Body of pancreas (tissue), 4 donors: ENCODE measurements at regions not wholly inside any gene's neighbourhood (a gene's known extent, or its start where the extent isn't known, plus 50 kb on each side); places are given as distances from the start of the nearest gene placed in this dataset.
"Not testable (repeated sequence)": the region's sequence is repeated elsewhere in the genome, so short reads cannot be mapped to it uniquely, and the experiment has no call there.

Source experiments
- ATAC-seq: fragments of 150-250 bp; one replicate; pipeline ENCODE4 v1.9.1; 2016
- DNase-seq, 4 donors: peaks; one replicate each; pipeline ENCODE4 v3.0.0-alpha.2; 2019
- H3K27ac ChIP-seq, 4 donors: fragments of 200-600 bp; sonication (generic); 1 replicate in 3 of 4; 2 replicates in 1 of 4; pipeline versions ENCODE4 v1.5.1 to v1.6.1; 2016 to 2019; ENCODE audit warnings: mild to moderate bottlenecking in 1 of 4, mixed read lengths in 1 of 4, moderate library complexity in 1 of 4
- H3K27me3 ChIP-seq, 2 donors: fragments of 200-600 bp; sonication (generic); one replicate each; pipeline ENCODE4 v1.6.0; 2016; ENCODE audit warnings: mild to moderate bottlenecking in 1 of 2
- H3K36me3 ChIP-seq, 2 donors: fragments of 200-600 bp; sonication (generic); replicated peaks in 1 of 2; 2 replicates each; pipeline ENCODE4 v1.5.1; 2016; ENCODE audit warnings: low read depth in 2 of 2; ENCODE audit not compliant: insufficient read depth in 1 of 2
- H3K4me1 ChIP-seq: fragments of 200-600 bp; sonication (generic); one replicate; pipeline ENCODE4 v1.6.0; 2016
- H3K4me3 ChIP-seq, 2 donors: fragments of 200-600 bp; sonication (generic); 1 replicate in 1 of 2; 2 replicates in 1 of 2; pipeline ENCODE4 v1.5.1; 2016 to 2019
- H3K9me3 ChIP-seq, 3 donors: fragments of 200-600 bp; sonication (generic); 1 replicate in 2 of 3; 2 replicates in 1 of 3; pipeline ENCODE4 v1.5.1; 2016
- POLR2A ChIP-seq, 3 donors: fragments of 450-650 bp; IDR thresholded peaks; one replicate each; pipeline ENCODE4 v1.6.1; 2016; ENCODE audit warnings: antibody characterized with exemption in 3 of 3, mild to moderate bottlenecking in 2 of 3
- WGBS, 2 donors: methylation state at CpG; one replicate each; pipeline ENCODE4 v1.1.5; 2017; 5-methylcytosine and 5-hydroxymethylcytosine counted together
- intact Hi-C: fragments of 100-400 bp; cut with DNase I; formaldehyde crosslinking; loops from one replicate; pipeline ENCODE4 v1.15.1; 2023
- TF ChIP-seq, protein P1 (sequence below), 7 experiments: fragments of 450-650 bp in 4 of 7; fragments of 200-600 bp in 3 of 7; sonication (generic) in 3 of 7; IDR thresholded peaks; one replicate each; pipeline ENCODE4 v1.5.1; 2016 to 2019; ENCODE audit warnings: antibody characterized with exemption in 7 of 7

DNA sequence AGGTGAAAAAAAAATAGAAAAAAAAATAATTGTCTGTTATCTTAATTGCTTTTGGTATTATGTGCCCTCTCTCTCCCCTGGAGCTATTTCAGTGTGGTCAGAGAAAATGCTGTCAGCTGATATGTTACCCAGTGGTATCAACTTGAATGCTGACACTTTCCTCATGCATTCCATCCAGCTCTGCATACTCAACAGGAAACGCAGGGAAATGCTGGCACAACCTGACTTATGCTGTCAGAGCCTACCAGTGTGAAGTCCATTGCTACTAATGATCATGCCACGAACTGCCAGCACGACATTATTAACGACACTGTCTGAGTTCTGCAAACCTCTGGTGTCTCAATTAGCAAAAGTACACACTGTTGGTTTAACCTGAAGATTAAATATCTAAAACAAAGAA is 182.8 kb downstream of the ZWINT start:
- Histone ChIP-seq H3K36me3 (no peaks in the 10 kb centered on the region), H3K4me3 (no peak overlapping the region), H3K4me1 (no peaks in the 10 kb centered on the region), H3K9me3 (no peaks in the 10 kb centered on the region), H3K27me3 (no peaks in the 10 kb centered on the region), H3K27ac (no peak overlapping the region)
- TF ChIP-seq, protein P1, sequence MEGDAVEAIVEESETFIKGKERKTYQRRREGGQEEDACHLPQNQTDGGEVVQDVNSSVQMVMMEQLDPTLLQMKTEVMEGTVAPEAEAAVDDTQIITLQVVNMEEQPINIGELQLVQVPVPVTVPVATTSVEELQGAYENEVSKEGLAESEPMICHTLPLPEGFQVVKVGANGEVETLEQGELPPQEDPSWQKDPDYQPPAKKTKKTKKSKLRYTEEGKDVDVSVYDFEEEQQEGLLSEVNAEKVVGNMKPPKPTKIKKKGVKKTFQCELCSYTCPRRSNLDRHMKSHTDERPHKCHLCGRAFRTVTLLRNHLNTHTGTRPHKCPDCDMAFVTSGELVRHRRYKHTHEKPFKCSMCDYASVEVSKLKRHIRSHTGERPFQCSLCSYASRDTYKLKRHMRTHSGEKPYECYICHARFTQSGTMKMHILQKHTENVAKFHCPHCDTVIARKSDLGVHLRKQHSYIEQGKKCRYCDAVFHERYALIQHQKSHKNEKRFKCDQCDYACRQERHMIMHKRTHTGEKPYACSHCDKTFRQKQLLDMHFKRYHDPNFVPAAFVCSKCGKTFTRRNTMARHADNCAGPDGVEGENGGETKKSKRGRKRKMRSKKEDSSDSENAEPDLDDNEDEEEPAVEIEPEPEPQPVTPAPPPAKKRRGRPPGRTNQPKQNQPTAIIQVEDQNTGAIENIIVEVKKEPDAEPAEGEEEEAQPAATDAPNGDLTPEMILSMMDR (IDR thresholded peaks at IDR 0.05), result no peak
- no peak for TF ChIP-seq POLR2A (IDR thresholded peaks at IDR 0.05)
- ATAC-seq, result no peak
- DNase-seq, result no peak
- 9 to 13% methylated on average over 4 of the region's 4 CpGs for WGBS, 2 donors
- intact Hi-C loops, result no loop called here

DNA sequence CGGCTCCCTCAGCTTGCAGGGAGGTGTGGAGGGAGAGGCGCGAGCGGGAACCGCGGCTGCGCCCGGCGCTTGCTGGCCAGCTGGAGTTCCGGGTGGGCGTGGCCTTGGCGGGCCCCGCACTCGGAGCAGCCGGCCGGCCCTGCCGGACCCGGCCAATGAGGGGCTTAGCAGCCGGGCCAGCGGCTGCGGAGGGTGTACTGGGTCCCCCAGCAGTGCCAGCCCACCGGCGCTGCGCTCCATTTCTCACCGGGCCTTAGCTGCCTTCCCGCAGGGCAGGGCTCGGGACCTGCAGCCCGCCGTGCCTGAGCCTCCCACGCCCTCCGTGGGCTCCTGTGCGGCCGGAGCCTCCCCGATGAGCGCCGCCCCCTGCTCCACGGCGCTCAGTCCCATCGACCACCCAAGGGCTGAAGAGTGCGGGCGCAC is 206.0 kb downstream of the ZWINT start:
- intact Hi-C loops, H3K36me3 ChIP-seq, H3K4me3 ChIP-seq, H3K9me3 ChIP-seq, H3K4me1 ChIP-seq, ATAC-seq, H3K27me3 ChIP-seq, DNase-seq, H3K27ac ChIP-seq: not testable (repeated sequence)
- WGBS, 2 donors, result 83 to 93% methylated on average over 13 to 40 of the region's 41 CpGs

DNA sequence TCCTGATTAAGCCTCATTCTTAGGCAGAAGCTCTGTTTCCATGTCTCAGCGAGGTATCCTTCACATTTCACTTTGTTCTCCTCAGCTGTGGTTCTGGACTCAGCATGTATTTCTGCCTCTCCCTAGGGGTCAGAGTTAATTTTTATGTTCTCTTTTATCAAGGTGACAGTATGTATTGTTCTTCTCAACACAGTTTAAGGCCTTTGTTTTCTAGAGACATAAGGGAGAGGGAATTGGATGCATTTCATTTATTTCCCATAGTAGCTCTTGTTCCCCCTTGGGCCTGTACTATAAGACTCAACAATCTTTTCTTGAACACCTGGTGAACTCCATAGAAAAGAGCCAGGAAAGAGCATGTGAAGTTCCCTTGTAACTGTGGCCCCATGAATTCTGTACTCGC is 214.3 kb downstream of the ZWINT start:
- no peaks in the 10 kb centered on the region for H3K27me3 ChIP-seq
- TF ChIP-seq, protein P1 (IDR thresholded peaks at IDR 0.05), result no peak
- TF ChIP-seq POLR2A (IDR thresholded peaks at IDR 0.05), result no peak
- H3K9me3 ChIP-seq, result no peaks in the 10 kb centered on the region
- no peaks in the 10 kb centered on the region for H3K4me1 ChIP-seq
- H3K36me3 ChIP-seq, result no peaks in the 10 kb centered on the region
- no peak overlapping the region for H3K4me3 ChIP-seq
- no peak overlapping the region for H3K27ac ChIP-seq
- intact Hi-C loops, result no loop called here
- DNase-seq (no peak), ATAC-seq (no peak)
- WGBS, 2 donors, result 59 to 74% methylated on average over 2 of the region's 2 CpGs

DNA sequence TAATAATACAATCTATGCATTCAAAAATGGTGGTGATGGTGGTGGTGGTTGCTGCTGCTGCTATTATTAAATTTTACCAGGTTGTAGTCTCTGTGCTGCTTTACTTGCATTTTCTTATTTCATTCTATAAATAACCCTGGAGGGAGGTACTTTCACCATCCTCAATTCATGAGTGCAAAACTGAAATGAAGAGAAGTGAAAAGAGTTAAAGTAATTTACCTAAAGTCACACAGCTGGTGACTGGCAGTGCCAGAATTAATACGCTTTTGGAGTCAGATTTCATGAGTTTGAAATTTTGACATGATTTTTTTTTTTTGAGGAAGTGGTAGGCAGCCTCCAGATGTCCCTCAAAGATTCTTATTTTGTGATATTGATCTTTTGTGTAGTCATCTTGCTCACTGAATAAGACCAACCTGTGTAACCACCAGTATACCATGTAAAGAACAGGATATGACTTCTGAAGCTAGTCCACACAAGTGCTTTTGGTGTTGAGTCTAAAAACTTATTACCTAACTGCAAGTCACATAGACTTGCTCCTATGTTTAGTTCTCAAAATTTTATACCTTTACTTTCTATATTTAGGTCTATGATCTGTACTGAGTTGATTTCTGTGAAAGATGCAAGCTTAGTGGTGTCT is 218.8 kb downstream of the ZWINT start:
- TF ChIP-seq, protein P1 (IDR thresholded peaks at IDR 0.05), result no peak
- no peak for TF ChIP-seq POLR2A (IDR thresholded peaks at IDR 0.05)
- no peaks in the 10 kb centered on the region for H3K9me3 ChIP-seq
- ATAC-seq (no peak), DNase-seq (no peak)
- intact Hi-C loops, result no loop called here
- WGBS, 2 donors, result 45 to 49% methylated on average over 1 of the region's 1 CpG
- no peaks in the 10 kb centered on the region for H3K4me1 ChIP-seq
- H3K36me3 ChIP-seq, result no peaks in the 10 kb centered on the region
- no peak overlapping the region for H3K4me3 ChIP-seq
- no peak overlapping the region for H3K27ac ChIP-seq
- no peaks in the 10 kb centered on the region for H3K27me3 ChIP-seq

DNA sequence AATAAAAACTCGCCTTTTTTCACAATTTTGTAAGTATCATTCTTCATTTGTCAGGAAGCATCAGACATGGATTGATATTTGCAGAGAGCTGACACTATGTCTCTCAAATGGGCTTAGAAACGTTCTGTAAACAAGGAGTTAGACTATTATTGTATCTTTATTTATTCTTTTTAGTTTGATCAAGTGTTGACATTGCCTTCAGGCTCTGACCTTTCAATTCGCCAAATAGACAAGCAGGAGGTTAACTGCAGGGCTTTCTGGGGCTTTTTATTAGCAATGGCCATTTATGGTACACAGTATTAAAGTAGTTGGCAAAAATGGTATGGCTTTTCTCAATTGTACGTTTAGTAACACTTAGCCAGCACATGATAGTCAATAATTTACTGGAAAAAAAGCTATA is 221.7 kb downstream of the ZWINT start:
- no peak for TF ChIP-seq POLR2A (IDR thresholded peaks at IDR 0.05)
- TF ChIP-seq, protein P1 (IDR thresholded peaks at IDR 0.05), result no peak
- ATAC-seq (no peak), DNase-seq (no peak)
- no peaks in the 10 kb centered on the region for H3K4me1 ChIP-seq
- H3K36me3 ChIP-seq, result no peaks in the 10 kb centered on the region
- H3K4me3 ChIP-seq, result no peak overlapping the region
- H3K9me3 ChIP-seq, result no peaks in the 10 kb centered on the region
- intact Hi-C loops, result no loop called here
- no peak overlapping the region for H3K27ac ChIP-seq
- 14% methylated on average over 4 of the region's 4 CpGs for WGBS, 2 donors
- no peaks in the 10 kb centered on the region for H3K27me3 ChIP-seq
